ENCODE measurements at regions not wholly inside any gene's neighbourhood (a gene's known extent, or its start where the extent isn't known, plus 50 kb on each side); places are given as distances from the start of the nearest gene placed in this dataset.
"Not testable (repeated sequence)": the region's sequence is repeated elsewhere in the genome, so short reads cannot be mapped to it uniquely, and the experiment has no call there.

DNA sequence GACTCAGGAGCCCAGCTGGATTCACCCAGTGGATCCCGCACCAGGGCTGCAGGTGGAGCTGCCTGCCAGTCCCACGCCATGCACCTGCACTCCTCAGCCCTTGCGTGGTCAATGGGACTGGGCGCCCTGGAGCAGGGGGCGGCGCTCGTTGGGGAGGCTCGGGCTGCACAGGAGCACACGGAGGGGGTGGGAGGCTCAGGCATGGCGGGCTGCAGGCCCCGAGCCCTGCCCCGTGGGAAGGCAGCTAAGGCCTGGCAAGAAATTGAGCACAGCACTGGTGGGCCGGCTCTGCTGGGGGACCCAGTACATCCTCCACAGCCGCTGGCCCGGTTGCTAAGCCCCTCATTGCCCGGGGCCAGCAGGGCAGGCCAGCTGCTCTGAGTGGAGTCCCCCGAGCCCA lies 90.3 kb downstream of the DLEU7 start:
- TF ChIP-seq, protein P1, sequence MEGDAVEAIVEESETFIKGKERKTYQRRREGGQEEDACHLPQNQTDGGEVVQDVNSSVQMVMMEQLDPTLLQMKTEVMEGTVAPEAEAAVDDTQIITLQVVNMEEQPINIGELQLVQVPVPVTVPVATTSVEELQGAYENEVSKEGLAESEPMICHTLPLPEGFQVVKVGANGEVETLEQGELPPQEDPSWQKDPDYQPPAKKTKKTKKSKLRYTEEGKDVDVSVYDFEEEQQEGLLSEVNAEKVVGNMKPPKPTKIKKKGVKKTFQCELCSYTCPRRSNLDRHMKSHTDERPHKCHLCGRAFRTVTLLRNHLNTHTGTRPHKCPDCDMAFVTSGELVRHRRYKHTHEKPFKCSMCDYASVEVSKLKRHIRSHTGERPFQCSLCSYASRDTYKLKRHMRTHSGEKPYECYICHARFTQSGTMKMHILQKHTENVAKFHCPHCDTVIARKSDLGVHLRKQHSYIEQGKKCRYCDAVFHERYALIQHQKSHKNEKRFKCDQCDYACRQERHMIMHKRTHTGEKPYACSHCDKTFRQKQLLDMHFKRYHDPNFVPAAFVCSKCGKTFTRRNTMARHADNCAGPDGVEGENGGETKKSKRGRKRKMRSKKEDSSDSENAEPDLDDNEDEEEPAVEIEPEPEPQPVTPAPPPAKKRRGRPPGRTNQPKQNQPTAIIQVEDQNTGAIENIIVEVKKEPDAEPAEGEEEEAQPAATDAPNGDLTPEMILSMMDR (IDR thresholded peaks at IDR 0.05), result not testable (repeated sequence)
- not testable (repeated sequence) for TF ChIP-seq POLR2AphosphoS5 (IDR thresholded peaks at IDR 0.05); POLR2A (IDR thresholded peaks at IDR 0.05; ENCODE audit: low read depth)

Measured in esophagus muscularis mucosa (tissue), 3 donors.